Dermis blood vessel endothelial cell (primary cell): ENCODE measurements at regions not wholly inside any gene's neighbourhood (a gene's known extent, or its start where the extent isn't known, plus 50 kb on each side); places are given as distances from the start of the nearest gene placed in this dataset.

Experiments
- DNase-seq: peaks from one replicate; pipeline ENCODE4 v3.0.0; 2010

DNA sequence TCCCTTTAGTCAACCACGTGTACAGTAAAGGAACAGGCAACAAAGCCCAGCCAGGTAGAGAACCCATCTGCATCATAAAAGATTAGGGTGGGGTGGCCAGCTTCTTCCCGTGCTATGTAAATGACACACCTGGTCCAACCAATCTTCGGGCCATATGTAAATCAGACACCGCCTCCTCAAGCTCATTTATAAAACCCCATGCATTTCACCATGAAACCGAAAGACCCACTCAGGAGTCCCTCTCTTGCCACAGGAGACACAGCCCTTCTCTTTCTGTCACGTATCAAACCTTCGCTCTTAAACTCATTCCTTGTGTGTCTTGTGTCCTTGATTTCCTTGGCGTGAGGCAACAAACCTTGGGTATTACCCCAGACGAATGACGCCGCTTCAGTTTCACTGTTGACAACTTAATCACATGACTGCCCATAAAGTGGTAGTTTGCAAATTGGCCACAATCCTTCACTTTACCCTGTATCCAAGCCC is 59.8 kb upstream of the TBPL2 start:
- no peak for DNase-seq

DNA sequence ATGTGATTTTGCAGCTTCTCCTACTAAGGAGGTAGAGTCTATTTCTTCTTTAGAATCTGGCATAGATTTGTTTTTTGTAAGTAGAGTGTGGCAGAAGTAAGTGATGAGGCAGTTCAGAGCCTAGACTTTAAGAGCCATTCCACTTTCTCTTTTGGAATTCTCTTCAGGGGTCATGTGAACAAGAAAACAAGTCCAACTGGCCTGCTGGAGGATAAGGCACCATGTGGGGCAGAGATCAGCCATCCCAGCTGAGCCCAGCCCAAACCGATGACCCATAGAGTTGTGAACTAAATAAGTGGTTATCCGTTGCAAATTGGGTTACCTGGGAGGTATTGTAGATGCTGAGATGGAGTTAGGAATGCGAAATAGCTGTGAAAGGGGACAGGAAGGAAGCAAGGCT is 60.3 kb upstream of the TBPL2 start:
- DNase-seq = no peak

DNA sequence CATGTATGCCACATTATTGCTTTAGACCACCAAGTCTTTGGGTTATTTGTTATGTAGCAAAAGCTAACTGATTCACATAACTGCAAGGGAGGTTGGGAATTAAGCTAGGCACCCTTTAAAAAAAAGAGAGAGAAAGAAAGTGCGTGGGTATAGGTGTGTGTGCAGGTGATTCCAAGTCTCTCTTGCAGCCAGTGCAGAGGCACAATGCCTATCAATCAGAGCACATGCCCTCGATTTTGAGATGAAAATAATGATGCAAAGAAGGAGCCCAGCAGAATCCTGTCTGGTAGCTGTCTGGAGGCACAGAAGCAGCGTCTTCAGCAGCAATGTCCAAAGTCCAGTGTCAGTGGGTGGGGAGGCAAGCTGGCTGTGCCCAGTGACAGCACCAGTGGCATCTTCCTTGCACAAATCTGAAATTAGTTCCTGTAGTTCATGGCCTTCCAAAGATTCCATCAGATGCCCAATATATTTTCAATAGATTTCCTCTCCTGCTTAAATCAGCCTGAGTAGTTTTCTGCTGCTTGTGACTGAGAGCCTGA is 62.4 kb upstream of the TBPL2 start:
- no peak for DNase-seq

DNA sequence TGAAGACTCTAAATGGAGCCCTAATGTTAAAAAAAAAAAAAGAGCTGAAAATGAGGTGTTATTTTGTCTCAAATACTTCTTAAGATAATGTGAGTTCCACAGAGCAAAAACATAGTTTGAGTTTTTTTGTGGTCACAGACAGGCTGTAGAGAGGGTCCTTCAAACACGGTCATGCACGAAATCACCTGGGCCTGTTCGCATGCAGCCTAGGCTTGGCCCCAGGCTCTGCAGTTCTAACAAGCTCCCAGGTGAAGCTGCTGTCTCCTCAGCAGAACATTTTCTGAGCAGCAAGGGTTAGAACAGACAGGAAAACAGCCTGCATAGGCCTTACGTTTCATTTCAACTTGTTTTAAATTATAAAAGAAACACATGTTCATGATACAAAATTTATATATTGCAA is 65.4 kb upstream of the TBPL2 start:
- DNase-seq = no peak

DNA sequence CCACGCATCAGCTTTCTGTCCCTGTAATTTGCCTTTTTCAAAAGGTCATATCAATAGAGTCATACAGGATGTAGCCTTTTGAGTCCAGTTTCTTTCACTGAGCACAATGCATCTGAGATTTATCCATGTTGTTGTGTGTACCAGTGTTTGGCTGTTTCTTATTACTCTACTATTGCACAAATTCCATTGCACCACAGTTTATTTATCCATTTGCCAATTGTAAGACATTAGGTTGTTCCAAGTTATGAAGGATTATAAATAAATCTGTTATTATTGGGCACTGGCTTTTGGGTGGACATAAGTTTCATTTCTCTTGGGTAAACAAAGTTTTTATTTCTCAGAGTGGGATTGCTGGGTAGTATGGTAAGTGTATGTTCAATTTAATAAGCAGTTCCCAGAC is 68.3 kb upstream of the TBPL2 start:
- no peak for DNase-seq

DNA sequence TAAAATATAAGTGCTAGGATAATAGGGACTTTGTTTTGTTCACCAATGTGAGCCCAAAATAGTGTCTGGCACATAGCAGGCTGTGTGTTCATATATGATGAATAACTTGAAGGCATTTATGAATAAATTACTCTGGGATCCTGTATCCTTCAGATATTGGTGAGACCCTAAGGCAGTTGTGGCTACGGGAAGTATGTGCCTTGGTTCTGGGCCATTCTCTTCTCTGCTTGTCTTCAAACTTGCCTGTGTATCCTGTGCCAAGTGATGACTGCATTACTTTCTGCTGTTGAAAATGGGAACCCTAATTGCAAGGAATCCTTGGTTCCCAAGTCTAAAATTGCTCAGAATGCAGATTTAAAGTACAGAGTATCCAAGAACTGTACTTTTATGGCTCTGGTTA is 67.6 kb upstream of the KTN1 start:
- DNase-seq = no peak

DNA sequence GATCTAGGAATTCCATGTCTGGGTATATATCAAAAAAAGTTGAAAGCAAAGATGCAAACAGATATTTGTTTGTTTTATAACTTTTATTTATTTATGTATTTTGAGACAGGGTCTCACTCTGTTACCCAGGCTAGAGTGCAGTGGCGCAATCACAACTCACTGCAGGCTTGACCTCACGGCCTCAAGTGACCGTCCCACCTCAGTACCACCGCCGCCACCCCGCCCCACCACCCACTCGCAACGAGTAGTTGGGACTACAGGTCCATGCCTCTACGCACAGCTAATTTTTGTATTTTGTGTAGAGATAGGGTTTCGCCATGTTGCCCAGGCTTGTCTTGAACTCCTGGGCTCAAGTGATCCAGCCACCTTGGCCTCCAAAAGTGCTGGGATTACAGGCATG is 66.5 kb upstream of the KTN1 start:
- no peak for DNase-seq

DNA sequence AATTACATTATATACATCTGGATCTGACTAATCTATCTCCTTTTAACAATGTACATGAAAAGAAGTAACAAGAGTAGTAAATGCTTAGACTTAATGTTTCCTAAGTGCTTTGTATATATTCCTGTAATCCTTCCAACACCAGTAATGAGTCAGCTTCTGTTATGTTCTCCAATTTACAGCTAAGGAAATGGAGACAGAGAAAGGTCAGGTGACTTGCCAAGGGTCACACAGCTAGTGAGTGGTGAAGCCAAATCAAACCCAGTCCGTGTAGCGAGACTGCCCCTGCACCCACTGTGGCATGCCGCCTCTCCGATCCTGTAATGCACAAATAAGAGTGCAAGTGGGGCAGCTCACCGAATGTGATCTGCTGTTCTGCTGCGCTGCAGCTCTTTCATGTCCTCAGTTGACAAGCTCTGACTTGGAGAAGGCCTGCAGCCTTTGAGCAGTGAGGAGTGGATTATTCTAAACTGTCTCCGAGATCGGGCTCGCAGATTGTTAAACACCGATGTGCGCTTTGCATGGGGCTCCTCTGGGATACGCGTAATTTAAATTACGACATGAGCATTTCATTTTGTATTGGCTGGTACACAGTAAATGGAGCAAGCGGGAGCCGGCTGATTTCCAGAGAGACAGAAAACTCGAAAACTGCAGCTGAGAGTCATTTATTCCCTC is 65.1 kb upstream of the KTN1 start:
- DNase-seq = peak; percentile 91

DNA sequence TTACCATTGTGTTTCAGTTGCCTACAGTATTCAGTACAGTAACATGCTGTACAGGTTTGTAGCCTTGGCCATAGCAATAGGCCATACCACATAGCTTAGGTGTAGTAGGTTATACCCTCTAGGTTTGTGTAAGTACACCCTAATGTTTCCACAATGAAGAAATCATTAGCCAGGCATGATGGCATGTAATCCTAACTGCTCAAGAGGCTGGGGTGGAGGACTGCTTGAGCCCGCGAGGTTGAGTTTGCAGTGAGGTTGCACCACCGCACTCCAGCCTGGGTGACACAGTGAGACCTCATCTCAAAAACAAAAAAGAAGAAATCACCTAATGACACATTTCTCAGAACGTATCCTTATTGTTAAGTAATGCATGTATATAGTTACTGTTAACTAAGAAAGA is 63.2 kb upstream of the KTN1 start:
- no peak for DNase-seq

DNA sequence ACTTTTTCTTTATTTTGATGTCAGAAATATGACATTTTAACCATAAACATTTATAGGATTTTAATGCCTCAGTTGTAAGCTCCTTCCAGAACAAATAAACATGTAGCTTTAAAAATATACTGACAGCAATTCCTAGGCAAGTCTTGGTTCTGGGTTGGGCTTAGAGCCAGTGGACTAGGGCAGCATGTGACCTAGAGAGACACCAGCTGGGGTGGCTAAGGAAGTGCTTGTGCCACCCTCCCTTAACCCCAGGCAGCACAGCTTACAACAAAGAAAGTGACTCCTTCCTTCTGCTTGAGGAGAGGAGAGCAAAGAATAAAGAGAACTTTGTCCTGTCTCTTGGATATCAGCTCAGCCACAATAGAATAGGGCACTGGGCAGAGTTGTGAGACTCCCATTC is 61.6 kb upstream of the KTN1 start:
- DNase-seq = peak; percentile 42

DNA sequence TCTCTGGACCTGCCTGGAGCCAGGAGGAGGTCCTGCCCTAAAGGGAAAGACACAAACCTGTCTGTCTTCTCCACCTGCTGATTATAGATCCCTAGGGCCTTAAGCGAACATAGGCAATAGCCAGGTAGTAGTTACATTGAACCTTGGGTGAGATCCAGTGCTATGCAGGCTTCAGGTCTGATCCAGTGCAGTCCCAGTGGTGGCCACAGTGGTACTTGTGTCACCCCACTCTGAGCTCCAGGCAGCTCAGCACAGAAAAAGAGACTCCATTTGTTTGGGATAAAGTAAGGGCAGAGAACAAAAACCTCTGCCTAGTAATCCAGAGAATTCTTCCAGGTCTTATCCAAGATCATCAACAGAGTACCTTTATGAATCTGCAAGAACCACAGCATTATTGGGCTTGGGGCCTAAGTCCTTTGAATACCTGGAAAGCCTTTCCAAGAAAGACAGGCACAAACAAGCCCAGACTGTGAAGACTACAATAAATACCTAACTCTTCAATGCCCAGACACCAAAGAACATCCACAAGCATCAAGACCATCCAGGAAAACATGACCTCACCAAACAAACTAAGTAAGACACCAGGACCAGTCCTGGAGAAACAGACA is 60.4 kb upstream of the KTN1 start:
- no peak for DNase-seq

DNA sequence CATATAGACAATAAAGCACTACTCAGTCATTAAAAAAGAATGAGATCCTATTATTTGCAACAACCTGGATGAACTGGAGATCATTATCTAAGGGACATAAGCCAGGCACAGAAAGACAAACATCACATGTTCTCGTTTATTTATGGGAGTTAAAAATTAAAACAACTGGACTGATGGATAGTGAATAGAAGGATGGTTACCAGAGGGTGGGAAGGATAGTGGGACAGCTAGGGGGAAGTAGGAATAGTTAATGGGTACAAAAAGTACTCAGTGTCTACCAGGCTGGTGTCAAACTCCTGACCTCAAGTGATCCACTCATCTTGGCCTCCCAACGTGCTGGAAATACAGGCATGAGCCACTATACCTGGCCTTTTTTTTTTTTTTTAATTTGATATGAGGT is 56.7 kb upstream of the KTN1 start:
- no peak for DNase-seq
